ENCODE measurements at regions not wholly inside any gene's neighbourhood (a gene's known extent, or its start where the extent isn't known, plus 50 kb on each side); places are given as distances from the start of the nearest gene placed in this dataset.

DNA sequence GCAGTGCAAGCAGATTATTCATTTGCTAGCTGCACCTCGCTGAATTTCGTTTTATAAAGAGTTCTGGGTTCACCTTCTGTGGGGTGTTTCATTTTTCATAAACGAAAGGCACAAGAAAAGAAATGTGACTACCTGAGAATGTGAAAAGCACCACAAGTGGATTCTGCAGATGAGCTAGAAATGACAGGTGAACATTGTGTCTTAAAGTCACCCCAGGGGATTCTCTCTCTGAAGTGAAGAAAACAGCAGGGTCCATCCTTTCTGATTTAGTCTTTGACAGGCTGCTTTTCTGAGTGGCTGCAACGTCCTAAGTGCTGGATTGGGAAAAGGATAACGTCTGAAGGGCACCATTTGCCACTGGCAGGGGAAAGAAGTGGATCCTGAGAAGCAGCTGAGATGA is 469.3 kb downstream of the SPATA31D1 start:
- TF ChIP-seq, protein P1, sequence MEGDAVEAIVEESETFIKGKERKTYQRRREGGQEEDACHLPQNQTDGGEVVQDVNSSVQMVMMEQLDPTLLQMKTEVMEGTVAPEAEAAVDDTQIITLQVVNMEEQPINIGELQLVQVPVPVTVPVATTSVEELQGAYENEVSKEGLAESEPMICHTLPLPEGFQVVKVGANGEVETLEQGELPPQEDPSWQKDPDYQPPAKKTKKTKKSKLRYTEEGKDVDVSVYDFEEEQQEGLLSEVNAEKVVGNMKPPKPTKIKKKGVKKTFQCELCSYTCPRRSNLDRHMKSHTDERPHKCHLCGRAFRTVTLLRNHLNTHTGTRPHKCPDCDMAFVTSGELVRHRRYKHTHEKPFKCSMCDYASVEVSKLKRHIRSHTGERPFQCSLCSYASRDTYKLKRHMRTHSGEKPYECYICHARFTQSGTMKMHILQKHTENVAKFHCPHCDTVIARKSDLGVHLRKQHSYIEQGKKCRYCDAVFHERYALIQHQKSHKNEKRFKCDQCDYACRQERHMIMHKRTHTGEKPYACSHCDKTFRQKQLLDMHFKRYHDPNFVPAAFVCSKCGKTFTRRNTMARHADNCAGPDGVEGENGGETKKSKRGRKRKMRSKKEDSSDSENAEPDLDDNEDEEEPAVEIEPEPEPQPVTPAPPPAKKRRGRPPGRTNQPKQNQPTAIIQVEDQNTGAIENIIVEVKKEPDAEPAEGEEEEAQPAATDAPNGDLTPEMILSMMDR (IDR thresholded peaks at IDR 0.05) = no peak
- TF ChIP-seq POLR2A (IDR thresholded peaks at IDR 0.05) (no peak), POLR2AphosphoS5 (IDR thresholded peaks at IDR 0.05) (no peak), EP300 (IDR thresholded peaks at IDR 0.05; ENCODE audit: low read depth) (no peak)

All from transverse colon (tissue), 4 donors.